ENCODE measurements at regions not wholly inside any gene's neighbourhood (a gene's known extent, or its start where the extent isn't known, plus 50 kb on each side); places are given as distances from the start of the nearest gene placed in this dataset.

DNA sequence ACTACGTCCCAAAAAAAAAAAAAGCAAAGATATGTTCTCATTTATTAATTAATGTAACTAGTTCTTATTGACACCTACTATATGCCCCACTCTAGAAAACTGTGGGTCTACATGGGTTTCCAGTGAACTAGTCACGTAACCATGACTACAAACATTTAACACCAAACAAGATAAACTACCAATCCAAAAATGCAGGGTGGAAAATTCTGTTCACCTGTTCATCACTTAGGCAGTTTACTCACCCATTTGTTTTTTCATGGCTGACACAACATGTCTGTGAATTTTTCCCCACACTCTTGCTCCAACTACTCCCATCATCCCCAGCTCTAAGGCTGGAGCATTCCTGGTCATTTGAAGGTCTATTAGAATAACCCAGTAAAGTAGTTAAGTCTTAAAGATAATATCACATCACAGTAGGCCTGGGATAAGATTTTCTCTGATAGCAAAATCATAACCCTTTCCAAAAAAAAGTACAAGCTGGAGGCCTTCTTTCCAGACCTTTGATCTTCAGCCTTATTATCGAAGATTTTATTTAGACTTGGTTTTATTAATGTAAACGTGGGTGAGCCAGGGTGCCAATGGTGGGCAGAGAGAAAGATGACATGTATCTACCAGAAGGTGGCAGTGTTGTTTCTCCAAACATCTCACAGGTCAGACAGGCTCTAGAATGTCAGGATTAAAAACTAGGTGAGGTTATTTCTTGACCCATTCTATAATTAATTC is 61.6 kb upstream of the DAAM1 start:
- TF ChIP-seq EP300 (IDR thresholded peaks at IDR 0.05) (no peak), POLR2A (IDR thresholded peaks at IDR 0.05) (no peak)
- TF ChIP-seq, protein P1, sequence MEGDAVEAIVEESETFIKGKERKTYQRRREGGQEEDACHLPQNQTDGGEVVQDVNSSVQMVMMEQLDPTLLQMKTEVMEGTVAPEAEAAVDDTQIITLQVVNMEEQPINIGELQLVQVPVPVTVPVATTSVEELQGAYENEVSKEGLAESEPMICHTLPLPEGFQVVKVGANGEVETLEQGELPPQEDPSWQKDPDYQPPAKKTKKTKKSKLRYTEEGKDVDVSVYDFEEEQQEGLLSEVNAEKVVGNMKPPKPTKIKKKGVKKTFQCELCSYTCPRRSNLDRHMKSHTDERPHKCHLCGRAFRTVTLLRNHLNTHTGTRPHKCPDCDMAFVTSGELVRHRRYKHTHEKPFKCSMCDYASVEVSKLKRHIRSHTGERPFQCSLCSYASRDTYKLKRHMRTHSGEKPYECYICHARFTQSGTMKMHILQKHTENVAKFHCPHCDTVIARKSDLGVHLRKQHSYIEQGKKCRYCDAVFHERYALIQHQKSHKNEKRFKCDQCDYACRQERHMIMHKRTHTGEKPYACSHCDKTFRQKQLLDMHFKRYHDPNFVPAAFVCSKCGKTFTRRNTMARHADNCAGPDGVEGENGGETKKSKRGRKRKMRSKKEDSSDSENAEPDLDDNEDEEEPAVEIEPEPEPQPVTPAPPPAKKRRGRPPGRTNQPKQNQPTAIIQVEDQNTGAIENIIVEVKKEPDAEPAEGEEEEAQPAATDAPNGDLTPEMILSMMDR (IDR thresholded peaks at IDR 0.05), result peak; percentile 42 to 81 (median 80)
- intact Hi-C loops (cut with DNase I), result loop anchor here (2.0 to 5.0 kb wide), 3 partner anchors 315 to 320 kb away; no protein-coding TSS in a partner anchor

DNA sequence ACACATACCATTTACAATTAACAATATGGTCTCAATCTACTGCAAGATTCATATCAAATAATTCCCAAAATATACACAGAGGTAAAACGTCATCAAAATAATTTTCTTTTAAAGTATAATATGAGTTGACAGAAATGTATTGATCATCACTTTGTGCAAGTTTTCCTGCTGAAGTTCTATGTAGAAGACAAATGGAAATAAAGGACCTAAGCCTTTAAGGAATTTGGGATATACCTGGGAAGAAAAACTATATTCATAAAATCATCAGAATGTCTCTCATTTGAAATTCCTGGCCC is 61.1 kb upstream of the DAAM1 start:
- no peak for TF ChIP-seq POLR2A (IDR thresholded peaks at IDR 0.05)
- H3K4me1 ChIP-seq (ENCODE audit: insufficient read depth), result no peaks in the 10 kb centered on the region
- 85 to 87% (median 85%) methylated on average over 1 of the region's 1 CpG for WGBS, 3 donors
- H3K9me3 ChIP-seq, result no peaks in the 10 kb centered on the region
- H3K27me3 ChIP-seq, result no peaks in the 10 kb centered on the region
- H3K27ac ChIP-seq, result no peak overlapping the region
- no peak overlapping the region for H3K4me3 ChIP-seq
- DNase-seq, result no peak
- intact Hi-C loops (cut with DNase I), result loop anchor here (2.0 to 5.0 kb wide), 3 partner anchors 315 to 320 kb away; no protein-coding TSS in a partner anchor
- no peaks in the 10 kb centered on the region for H3K36me3 ChIP-seq

More for the DNA sequence above, 61.6 kb upstream of the DAAM1 start:
- H3K27me3 ChIP-seq, result no peaks in the 10 kb centered on the region
- H3K4me1 ChIP-seq (ENCODE audit: insufficient read depth), result no peaks in the 10 kb centered on the region
- peak in 2 of 5 donors; percentile 21 to 25 for DNase-seq
- no peak overlapping the region for H3K4me3 ChIP-seq
- H3K36me3 ChIP-seq, result no peaks in the 10 kb centered on the region
- no peak overlapping the region for H3K27ac ChIP-seq
- WGBS, 3 donors, result 38 to 40% (median 39%) methylated on average over 4 of the region's 4 CpGs
- H3K9me3 ChIP-seq, result no peaks in the 10 kb centered on the region

DNA sequence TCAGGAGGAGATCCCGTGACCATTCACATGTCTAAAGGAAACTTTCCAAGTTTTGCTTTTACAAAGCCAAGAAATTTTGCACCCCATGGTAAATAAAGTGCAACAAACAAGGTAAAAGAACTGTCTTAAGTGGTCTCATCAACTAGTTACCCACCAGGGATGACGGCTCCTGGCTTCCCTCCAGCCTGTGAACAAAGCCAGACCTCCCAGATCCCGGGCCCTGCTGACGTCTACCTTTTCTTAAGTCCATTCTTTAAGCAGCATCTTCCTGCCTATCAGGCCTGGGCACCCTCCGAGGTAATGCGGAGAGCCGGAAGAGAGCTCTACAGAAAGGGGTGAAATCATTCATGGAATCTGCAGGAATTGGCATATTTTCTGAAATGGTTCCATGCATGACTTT is 58.0 kb upstream of the DAAM1 start:
- intact Hi-C loops (cut with DNase I), result loop anchor here in 1 of 4 donors (5.0 kb wide), 1 partner anchor 67 kb away; no protein-coding TSS in a partner anchor
- no peak overlapping the region for H3K4me3 ChIP-seq
- WGBS, 3 donors, result 82 to 94% (median 93%) methylated on average over 7 of the region's 7 CpGs

DNA sequence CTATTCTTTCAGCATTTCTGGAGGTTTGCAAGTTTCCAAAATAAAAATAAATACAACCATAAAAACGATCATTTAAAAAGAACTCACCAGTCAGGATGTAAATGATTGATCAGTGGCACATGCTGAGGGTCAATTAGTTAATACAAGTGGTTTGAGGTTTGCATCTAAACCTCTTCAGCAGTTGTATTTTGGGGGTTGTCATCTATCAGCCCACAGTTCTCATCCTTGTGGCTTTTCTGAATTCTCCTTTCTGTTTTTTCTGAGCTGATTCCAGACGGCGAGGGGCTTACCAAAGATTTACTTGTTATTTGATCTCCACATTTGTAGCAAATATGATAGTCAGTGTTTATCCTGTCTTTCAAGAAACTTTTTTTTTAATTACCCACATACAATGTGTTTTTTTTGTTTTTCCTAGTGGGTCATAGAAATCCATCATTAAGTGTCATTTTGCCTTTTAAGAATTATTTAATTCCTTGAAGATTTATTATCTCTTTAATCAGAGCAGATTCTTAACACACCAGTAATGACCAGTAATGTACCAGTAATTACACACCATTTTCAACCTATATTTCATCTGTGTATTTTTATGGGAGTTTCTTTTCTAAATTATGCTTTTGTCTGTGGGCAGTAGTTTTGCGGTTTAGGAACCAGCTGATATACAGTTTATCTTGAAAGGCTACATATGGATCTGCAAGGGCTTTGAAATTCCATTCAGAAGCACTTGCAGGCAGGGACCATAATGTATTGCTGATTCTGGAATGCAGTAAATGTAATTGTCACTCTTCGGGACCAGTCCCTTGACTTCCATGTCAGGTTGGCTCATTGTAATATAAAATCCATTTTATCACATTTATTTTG is 56.3 kb upstream of the DAAM1 start:
- Histone ChIP-seq H3K4me3 (no peak overlapping the region), H3K9me3 (no peaks in the 10 kb centered on the region), H3K4me1 (ENCODE audit: insufficient read depth) (no peaks in the 10 kb centered on the region), H3K27ac (no peak overlapping the region), H3K36me3 (no peaks in the 10 kb centered on the region), H3K27me3 (no peaks in the 10 kb centered on the region)
- DNase-seq, result no peak
- intact Hi-C loops (cut with DNase I), result loop anchor here in 1 of 4 donors (5.0 kb wide), 1 partner anchor 65 kb away; no protein-coding TSS in a partner anchor
- WGBS, 3 donors, result 46 to 64% (median 53%) methylated on average over 5 of the region's 5 CpGs
- TF ChIP-seq POLR2A (IDR thresholded peaks at IDR 0.05), result no peak
- TF ChIP-seq EP300 (IDR thresholded peaks at IDR 0.05), result no peak
- TF ChIP-seq, protein P1 (IDR thresholded peaks at IDR 0.05), result no peak

More for the DNA sequence above, 58.0 kb upstream of the DAAM1 start:
- no peaks in the 10 kb centered on the region for H3K27me3 ChIP-seq
- TF ChIP-seq POLR2A (IDR thresholded peaks at IDR 0.05), result no peak
- TF ChIP-seq EP300 (IDR thresholded peaks at IDR 0.05), result no peak
- TF ChIP-seq, protein P1 (IDR thresholded peaks at IDR 0.05), result no peak
- H3K4me1 ChIP-seq (ENCODE audit: insufficient read depth), result no peaks in the 10 kb centered on the region
- DNase-seq, result no peak
- H3K36me3 ChIP-seq, result no peaks in the 10 kb centered on the region
- H3K9me3 ChIP-seq, result no peaks in the 10 kb centered on the region
- no peak overlapping the region for H3K27ac ChIP-seq
